Upper lobe of left lung (tissue), 4 donors: ENCODE measurements at regions not wholly inside any gene's neighbourhood (a gene's known extent, or its start where the extent isn't known, plus 50 kb on each side); places are given as distances from the start of the nearest gene placed in this dataset.

Source experiments
- CTCF ChIP-seq, 6 experiments: fragments of 450-650 bp in 4 of 6; fragments of 200-600 bp in 2 of 6; sonication (generic) in 2 of 6; IDR thresholded peaks; one replicate each; pipeline ENCODE4 v1.5.1; 2016 to 2019; ENCODE audit warnings: antibody characterized with exemption in 6 of 6
- EP300 ChIP-seq, 4 donors: sonication (generic); formaldehyde crosslinking; IDR thresholded peaks; one replicate each; pipeline ENCODE4 v1.5.1; 2017; ENCODE audit warnings: antibody characterized with exemption in 4 of 4, control low read depth in 2 of 4
- POLR2A ChIP-seq, 4 donors: fragments of 450-650 bp; IDR thresholded peaks; one replicate each; pipeline ENCODE4 v1.5.1; 2016 to 2017; ENCODE audit warnings: antibody characterized with exemption in 4 of 4, mild to moderate bottlenecking in 2 of 4
- POLR2AphosphoS5 ChIP-seq, 2 donors: sonication (generic); formaldehyde crosslinking; IDR thresholded peaks; one replicate each; pipeline ENCODE4 v1.5.1; 2017; ENCODE audit warnings: antibody characterized with exemption in 2 of 2

- TF ChIP-seq CTCF (IDR thresholded peaks at IDR 0.05) = no peak
- TF ChIP-seq POLR2A (IDR thresholded peaks at IDR 0.05) = no peak
- no peak for TF ChIP-seq POLR2AphosphoS5 (IDR thresholded peaks at IDR 0.05)
- TF ChIP-seq EP300 (IDR thresholded peaks at IDR 0.05) = no peak
Observed at GRCh38 chr1:80807981-80808380, 992.8 kb upstream of the ADGRL2 start.
